Heart left ventricle (tissue), 16 donors: ENCODE measurements at regions not wholly inside any gene's neighbourhood (a gene's known extent, or its start where the extent isn't known, plus 50 kb on each side); places are given as distances from the start of the nearest gene placed in this dataset.

Experiments used
- ATAC-seq, 4 donors: fragments of 200-7000 bp; cut with Tn5 transposase; one replicate each; pipeline ENCODE4 v1.9.1; 2020 to 2022; ENCODE audit warnings: moderate library complexity in 4 of 4, mild to moderate bottlenecking in 3 of 4, moderate number of reproducible peaks in 1 of 4
- DNase-seq, 5 donors: peaks; one replicate each; pipeline ENCODE4 v3.0.0-alpha.2; 2020
- H3K27ac ChIP-seq, 12 donors: fragments of 200-600 bp; sonication (generic) in 4 of 12; one replicate each; pipeline versions ENCODE4 v1.5.0 to v1.8.0; 2016 to 2022; ENCODE audit warnings: mild to moderate bottlenecking in 2 of 12
- H3K27me3 ChIP-seq, 9 donors: fragments of 200-600 bp; sonication (generic) in 2 of 9; one replicate each; pipeline versions ENCODE4 v1.5.1 to v1.8.0; 2016 to 2022; ENCODE audit warnings: mild to moderate bottlenecking in 3 of 9
- H3K36me3 ChIP-seq, 9 donors: fragments of 200-600 bp; sonication (generic) in 2 of 9; one replicate each; pipeline versions ENCODE4 v1.5.0 to v1.8.0; 2018 to 2022; ENCODE audit warnings: mild to moderate bottlenecking in 2 of 9
- H3K4me1 ChIP-seq, 12 donors: fragments of 200-600 bp; sonication (generic) in 4 of 12; one replicate each; pipeline versions ENCODE4 v1.5.0 to v1.8.0; 2016 to 2022; ENCODE audit warnings: mild to moderate bottlenecking in 3 of 12
- H3K4me3 ChIP-seq, 12 donors: fragments of 200-600 bp; sonication (generic) in 4 of 12; one replicate each; pipeline versions ENCODE4 v1.5.0 to v1.8.0; 2017 to 2022; ENCODE audit warnings: mild to moderate bottlenecking in 9 of 12, moderate library complexity in 4 of 12
- H3K9me3 ChIP-seq, 12 donors: fragments of 200-600 bp; sonication (generic) in 4 of 12; one replicate each; pipeline versions ENCODE4 v1.5.0 to v1.8.0; 2016 to 2022; ENCODE audit warnings: mild to moderate bottlenecking in 1 of 12
- POLR2A ChIP-seq, 2 donors: fragments of 450-650 bp; IDR thresholded peaks; one replicate each; pipeline ENCODE4 v1.6.1; 2017; ENCODE audit warnings: antibody characterized with exemption in 2 of 2, mild to moderate bottlenecking in 2 of 2, moderate library complexity in 2 of 2
- WGBS, 4 donors: extraction: QIAGEN DNeasy Blood & Tissue Kit in 2 of 4; methylation state at CpG; one replicate each; pipeline versions ENCODE4 v1.1.5 to v1.1.7; 2013 to 2018; 5-methylcytosine and 5-hydroxymethylcytosine counted together
- intact Hi-C, 10 donors: fragments of 100-400 bp; cut with DNase I; formaldehyde crosslinking; loops; one replicate each; pipeline versions ENCODE4 v1.11.1 to v1.14.2; 2022
- TF ChIP-seq, protein P1 (sequence below), 12 donors: fragments of 200-600 bp; sonication (generic) in 4 of 12; IDR thresholded peaks; one replicate each; pipeline versions ENCODE4 v1.5.0 to v1.8.0; 2018 to 2022; ENCODE audit warnings: antibody characterized with exemption in 12 of 12, mild to moderate bottlenecking in 5 of 12
- donor health status: ischemic (EF 13 %, LVEDD 7.1; RV severe dilation, severe dysfunction).
- donor health status: healthy with polysubstance abuse.
- donor health status: DM: no; HTN: yes; CAD: no.
- donor health status: DM: no; HTN: no; CAD: no.
- donor health status: ischemic (EF 25% LVEDD 6.9; RV normal size, moderate dysfunction).
- donor health status: ischemic (EF 25% LVEDD 5.7; RV mildly dilated, moderate dysfunction).
- donor health status: healthy.
- donor health status: DM: yes; HTN: yes; CAD: no.
- donor health status: ischemic (EF 35%, LVEDD 5.7; RV mildly dilated, moderate dysfunction).
- donor health status: nonischemic (EF 11% LVEDD 7.7; RV severe dilation, severe dysfunction).
- donor health status: DM: yes; HTN: yes; CAD: no.
- donor health status: PGD.
- donor health status: ischemic (EF 29% LVEDD 5.4; RV normal size, mild dysfunction).
- donor health status: nonischemic (EF 23%, LVEDD 6.1; RV moderate dilation, normal function).

DNA sequence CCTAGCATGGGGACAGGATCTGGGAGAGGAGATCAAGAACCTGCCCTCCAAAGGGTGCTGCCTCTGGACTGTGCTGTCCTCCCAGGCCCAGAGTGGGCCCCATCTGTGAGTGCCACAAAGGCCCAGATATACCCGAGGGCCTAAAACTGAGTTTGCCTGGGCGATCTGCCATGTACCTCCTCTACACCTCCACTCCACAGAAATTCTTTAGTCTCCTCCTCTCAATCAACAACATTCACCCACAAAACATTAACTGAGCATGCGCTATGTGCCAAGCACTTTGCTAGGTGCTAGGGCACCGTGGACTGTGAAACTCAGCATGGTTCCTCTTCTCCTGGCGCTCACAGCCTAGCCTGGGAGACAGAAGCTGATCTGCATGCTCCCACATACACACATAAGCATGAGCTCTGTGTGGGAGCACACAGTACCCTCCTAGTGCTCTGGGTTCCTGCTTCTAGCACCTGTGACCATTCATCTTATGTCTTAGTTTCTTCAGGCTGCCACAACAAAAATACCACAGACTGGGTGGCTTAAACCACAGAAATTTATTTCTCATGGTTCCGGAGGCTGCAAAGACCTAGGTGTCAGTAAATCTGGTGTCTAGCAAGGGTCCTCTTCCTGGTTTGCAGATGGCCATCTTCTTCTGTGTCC is 82.0 kb upstream of the FSTL4 start:
- Histone ChIP-seq H3K27me3 (peaks cover 0 to 31% (median 3%) of the 10 kb centered on the region in 9 donors), H3K9me3 (no peaks in the 10 kb centered on the region), H3K4me1 (no peaks in the 10 kb centered on the region), H3K27ac (no peak overlapping the region), H3K4me3 (no peak overlapping the region), H3K36me3 (no peaks in the 10 kb centered on the region)
- no peak for ATAC-seq
- no peak for TF ChIP-seq POLR2A (IDR thresholded peaks at IDR 0.05)
- TF ChIP-seq, protein P1, sequence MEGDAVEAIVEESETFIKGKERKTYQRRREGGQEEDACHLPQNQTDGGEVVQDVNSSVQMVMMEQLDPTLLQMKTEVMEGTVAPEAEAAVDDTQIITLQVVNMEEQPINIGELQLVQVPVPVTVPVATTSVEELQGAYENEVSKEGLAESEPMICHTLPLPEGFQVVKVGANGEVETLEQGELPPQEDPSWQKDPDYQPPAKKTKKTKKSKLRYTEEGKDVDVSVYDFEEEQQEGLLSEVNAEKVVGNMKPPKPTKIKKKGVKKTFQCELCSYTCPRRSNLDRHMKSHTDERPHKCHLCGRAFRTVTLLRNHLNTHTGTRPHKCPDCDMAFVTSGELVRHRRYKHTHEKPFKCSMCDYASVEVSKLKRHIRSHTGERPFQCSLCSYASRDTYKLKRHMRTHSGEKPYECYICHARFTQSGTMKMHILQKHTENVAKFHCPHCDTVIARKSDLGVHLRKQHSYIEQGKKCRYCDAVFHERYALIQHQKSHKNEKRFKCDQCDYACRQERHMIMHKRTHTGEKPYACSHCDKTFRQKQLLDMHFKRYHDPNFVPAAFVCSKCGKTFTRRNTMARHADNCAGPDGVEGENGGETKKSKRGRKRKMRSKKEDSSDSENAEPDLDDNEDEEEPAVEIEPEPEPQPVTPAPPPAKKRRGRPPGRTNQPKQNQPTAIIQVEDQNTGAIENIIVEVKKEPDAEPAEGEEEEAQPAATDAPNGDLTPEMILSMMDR (IDR thresholded peaks at IDR 0.05) = no peak
- intact Hi-C loops = no loop called here
- 85 to 91% (median 87%) methylated on average over 6 of the region's 6 CpGs for WGBS, 4 donors
- DNase-seq = no peak

DNA sequence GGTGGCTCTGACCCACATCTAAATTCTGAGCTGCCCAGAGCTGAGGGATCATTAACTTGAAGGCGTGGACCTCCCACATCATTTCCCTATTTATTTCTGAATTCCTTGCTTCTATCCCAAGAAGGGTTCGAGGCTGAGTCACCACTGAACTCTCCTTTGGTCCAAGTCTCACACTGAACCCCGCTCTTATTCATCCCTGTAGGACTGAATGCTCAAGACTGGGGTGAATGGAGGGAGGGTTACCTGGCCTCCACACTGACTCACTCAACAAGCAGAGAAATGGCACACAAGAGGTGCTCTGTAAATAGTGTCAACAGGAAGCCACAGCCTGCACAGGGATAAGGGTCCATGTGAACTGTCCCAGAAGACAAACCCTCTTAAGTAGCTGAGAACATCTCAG is 79.1 kb upstream of the FSTL4 start:
- Histone ChIP-seq H3K9me3 (no peaks in the 10 kb centered on the region), H3K36me3 (no peaks in the 10 kb centered on the region), H3K27me3 (peaks cover 0 to 56% (median 11%) of the 10 kb centered on the region in 9 donors), H3K27ac (no peak overlapping the region), H3K4me3 (no peak overlapping the region), H3K4me1 (no peaks in the 10 kb centered on the region)
- intact Hi-C loops = no loop called here
- WGBS, 4 donors = 65 to 74% (median 70%) methylated on average over 3 of the region's 3 CpGs
- no peak for ATAC-seq
- TF ChIP-seq, protein P1 (IDR thresholded peaks at IDR 0.05) = no peak
- no peak for TF ChIP-seq POLR2A (IDR thresholded peaks at IDR 0.05)
- DNase-seq = no peak

GRCh38 chr5:133690746-133691145 is 78.4 kb upstream of the FSTL4 start:
- Histone ChIP-seq H3K27ac (no peak overlapping the region), H3K36me3 (no peaks in the 10 kb centered on the region), H3K9me3 (no peaks in the 10 kb centered on the region), H3K4me1 (no peaks in the 10 kb centered on the region), H3K27me3 (peaks cover 0 to 61% (median 12%) of the 10 kb centered on the region in 9 donors), H3K4me3 (no peak overlapping the region)
- WGBS, 4 donors = 74 to 79% (median 76%) methylated on average over 7 of the region's 7 CpGs
- intact Hi-C loops = no loop called here
- ATAC-seq (no peak), DNase-seq (no peak)
- TF ChIP-seq POLR2A (IDR thresholded peaks at IDR 0.05) = no peak
- TF ChIP-seq, protein P1 (IDR thresholded peaks at IDR 0.05) = no peak

DNA sequence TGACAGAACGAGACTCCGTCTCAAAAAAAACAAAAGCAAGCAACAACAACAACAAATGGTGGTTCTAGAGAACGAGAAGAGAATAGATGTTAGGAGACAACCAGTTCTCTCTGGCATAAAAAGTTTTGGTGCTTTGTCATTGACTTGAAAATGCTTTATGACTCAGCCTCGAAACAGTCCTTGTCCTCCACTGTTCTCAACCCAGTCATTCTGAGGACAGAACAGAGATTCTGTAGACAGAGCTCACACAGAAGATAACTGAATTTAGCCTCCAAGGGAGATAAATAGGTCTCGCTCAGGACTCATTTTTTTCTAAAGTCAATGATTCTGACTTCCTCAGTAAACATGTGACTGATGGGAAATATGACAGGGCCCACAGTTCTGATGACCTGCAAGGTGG is 76.0 kb upstream of the FSTL4 start:
- no peak overlapping the region for H3K27ac ChIP-seq
- DNase-seq (no peak), ATAC-seq (no peak)
- H3K4me3 ChIP-seq = no peak overlapping the region
- peaks cover 0 to 64% (median 12%) of the 10 kb centered on the region in 9 donors for H3K27me3 ChIP-seq
- TF ChIP-seq, protein P1 (IDR thresholded peaks at IDR 0.05) = no peak
- H3K9me3 ChIP-seq = no peaks in the 10 kb centered on the region
- intact Hi-C loops = loop anchor here in 1 of 10 donors (5.0 kb wide), 1 partner anchor 154 kb away; no protein-coding TSS in a partner anchor
- no peaks in the 10 kb centered on the region for H3K36me3 ChIP-seq
- 60 to 73% (median 72%) methylated on average over 5 of the region's 5 CpGs for WGBS, 4 donors
- no peaks in the 10 kb centered on the region for H3K4me1 ChIP-seq
